Fibroblast of lung (primary cell): ENCODE measurements at regions not wholly inside any gene's neighbourhood (a gene's known extent, or its start where the extent isn't known, plus 50 kb on each side); places are given as distances from the start of the nearest gene placed in this dataset.

ENCODE experiments used
- DNase-seq, 2 donors: peaks; one replicate each; pipeline versions ENCODE4 v3.0.0 to v3.0.0-alpha.2; 2010; ENCODE audit warnings: low read depth in 2 of 2
- H2AFZ ChIP-seq: 2 replicates; pipeline ENCODE4 v1.5.1; 2012; ENCODE audit warnings: low read length, control low read depth, inconsistent platforms
- H3K27ac ChIP-seq: 2 replicates; pipeline ENCODE4 v1.5.1; 2011; ENCODE audit warnings: low read length, control low read depth; ENCODE audit not compliant: insufficient read depth
- H3K27me3 ChIP-seq: 2 replicates; pipeline ENCODE4 v1.5.1; 2011; ENCODE audit warnings: mild to moderate bottlenecking, low read length; ENCODE audit not compliant: control insufficient read depth, insufficient read depth
- H3K36me3 ChIP-seq: 2 replicates; pipeline ENCODE4 v1.5.1; 2011; ENCODE audit warnings: low read length; ENCODE audit not compliant: control insufficient read depth, insufficient read depth
- H3K4me1 ChIP-seq: 2 replicates; pipeline ENCODE4 v1.5.1; 2011; ENCODE audit warnings: low read length; ENCODE audit not compliant: control insufficient read depth, insufficient read depth; ENCODE audit errors: extremely low read depth
- H3K4me2 ChIP-seq: 2 replicates; pipeline ENCODE4 v1.5.1; 2011; ENCODE audit warnings: low read length, control low read depth; ENCODE audit not compliant: insufficient read depth; ENCODE audit errors: extremely low read depth
- H3K4me3 ChIP-seq, 4 experiments: fragments of 200-600 bp in 1 of 4; sonication (generic) in 1 of 4; replicated peaks in 1 of 4; 2 replicates each; pipeline ENCODE4 v1.5.1; 2011 to 2016; ENCODE audit warnings: low read length in 4 of 4, low read depth in 3 of 4, mild to moderate bottlenecking in 3 of 4, control low read depth in 2 of 4, inconsistent platforms in 1 of 4, mixed read lengths in 1 of 4; ENCODE audit not compliant: insufficient read depth in 1 of 4; ENCODE audit errors: control extremely low read depth in 1 of 4
- H3K79me2 ChIP-seq: 2 replicates; pipeline ENCODE4 v1.5.1; 2012; ENCODE audit warnings: mild to moderate bottlenecking, low read length, inconsistent platforms; ENCODE audit not compliant: control insufficient read depth, insufficient read depth
- H3K9ac ChIP-seq: 2 replicates; pipeline ENCODE4 v1.5.1; 2011; ENCODE audit warnings: mild to moderate bottlenecking, low read length, control low read depth; ENCODE audit not compliant: insufficient read depth
- H3K9me3 ChIP-seq: 2 replicates; pipeline ENCODE4 v1.5.1; 2012; ENCODE audit warnings: low read depth, low read length; ENCODE audit not compliant: control insufficient read depth, insufficient read depth
- H4K20me1 ChIP-seq: 2 replicates; pipeline ENCODE4 v1.5.1; 2011; ENCODE audit warnings: low read length; ENCODE audit not compliant: control insufficient read depth, insufficient read depth; ENCODE audit errors: extremely low read depth
- CTCF ChIP-seq, 2 donors: IDR thresholded peaks in 1 of 2; conservative IDR thresholded peaks in 1 of 2; 1 replicate in 1 of 2; 2 replicates in 1 of 2; pipeline ENCODE4 v1.5.1; 2011 to 2012; ENCODE audit warnings: low read length in 2 of 2, control low read depth in 1 of 2, inconsistent platforms in 1 of 2, low read depth in 1 of 2, mild to moderate bottlenecking in 1 of 2
- EZH2 ChIP-seq: IDR thresholded peaks from 2 replicates; pipeline ENCODE4 v1.5.1; 2012; ENCODE audit warnings: low read length, control low read depth, mild to moderate bottlenecking; ENCODE audit errors: missing control alignments

- Histone ChIP-seq H3K79me2 (no peaks in the 10 kb centered on the region), H3K36me3 (no peaks in the 10 kb centered on the region), H3K4me3 (no peak overlapping the region), H3K27me3 (no peaks in the 10 kb centered on the region), H3K4me1 (no peaks in the 10 kb centered on the region), H3K27ac (no peak overlapping the region), H3K9me3 (no peaks in the 10 kb centered on the region), H2AFZ (no peak overlapping the region), H3K4me2 (no peak overlapping the region), H4K20me1 (no peaks in the 10 kb centered on the region), H3K9ac (no peak overlapping the region)
- TF ChIP-seq CTCF (conservative IDR thresholded peaks at IDR 0.05 in 1 of 2, IDR thresholded peaks at IDR 0.05 in 1 of 2; ENCODE audit: low read depth in 1 of 2, low read length in 2 of 2) (no peak), EZH2 (no peak)
- peak in 1 of 2 donors; percentile 48 for DNase-seq
Observed at GRCh38 chr6:112717856-112718255, 370.7 kb downstream of the RFPL4B start.

- DNase-seq, result no peak
- no peak overlapping the region for H3K4me3 ChIP-seq
- H3K9me3 ChIP-seq, result no peaks in the 10 kb centered on the region
- H3K36me3 ChIP-seq, result no peaks in the 10 kb centered on the region
- no peaks in the 10 kb centered on the region for H4K20me1 ChIP-seq
- no peak overlapping the region for H3K9ac ChIP-seq
- H2AFZ ChIP-seq, result no peak overlapping the region
- H3K27me3 ChIP-seq, result no peaks in the 10 kb centered on the region
- H3K4me2 ChIP-seq, result no peak overlapping the region
- H3K4me1 ChIP-seq, result no peaks in the 10 kb centered on the region
- H3K79me2 ChIP-seq, result no peaks in the 10 kb centered on the region
- H3K27ac ChIP-seq, result no peak overlapping the region
- no peak for TF ChIP-seq EZH2
- no peak for TF ChIP-seq CTCF (conservative IDR thresholded peaks at IDR 0.05 in 1 of 2, IDR thresholded peaks at IDR 0.05 in 1 of 2; ENCODE audit: low read depth in 1 of 2, low read length in 2 of 2)
Observed at GRCh38 chr6:112725541-112726085, 378.5 kb downstream of the RFPL4B start.

GRCh38 chr6:112735129-112735528 lies 388.0 kb downstream of the RFPL4B start:
- Histone ChIP-seq H3K4me3 (no peak overlapping the region), H3K27me3 (no peaks in the 10 kb centered on the region), H3K27ac (no peak overlapping the region), H2AFZ (no peak overlapping the region), H4K20me1 (no peaks in the 10 kb centered on the region), H3K4me2 (no peak overlapping the region), H3K4me1 (no peaks in the 10 kb centered on the region), H3K9ac (no peak overlapping the region), H3K79me2 (no peaks in the 10 kb centered on the region), H3K9me3 (no peaks in the 10 kb centered on the region), H3K36me3 (no peaks in the 10 kb centered on the region)
- TF ChIP-seq EZH2, result no peak
- TF ChIP-seq CTCF (conservative IDR thresholded peaks at IDR 0.05 in 1 of 2, IDR thresholded peaks at IDR 0.05 in 1 of 2; ENCODE audit: low read depth in 1 of 2, low read length in 2 of 2), result no peak
- no peak for DNase-seq
